Activated CD8-positive, alpha-beta memory T cell treated with anti-CD3 and anti-CD28 coated beads for 4 hours (primary cell): ENCODE measurements at regions not wholly inside any gene's neighbourhood (a gene's known extent, or its start where the extent isn't known, plus 50 kb on each side); places are given as distances from the start of the nearest gene placed in this dataset.
"Not testable (repeated sequence)": the region's sequence is repeated elsewhere in the genome, so short reads cannot be mapped to it uniquely, and the experiment has no call there.

Source experiments
- DNase-seq, 2 donors: peaks; one replicate each; pipeline ENCODE4 v3.0.0-alpha.2; 2020; ENCODE audit warnings: low read depth in 2 of 2

DNA sequence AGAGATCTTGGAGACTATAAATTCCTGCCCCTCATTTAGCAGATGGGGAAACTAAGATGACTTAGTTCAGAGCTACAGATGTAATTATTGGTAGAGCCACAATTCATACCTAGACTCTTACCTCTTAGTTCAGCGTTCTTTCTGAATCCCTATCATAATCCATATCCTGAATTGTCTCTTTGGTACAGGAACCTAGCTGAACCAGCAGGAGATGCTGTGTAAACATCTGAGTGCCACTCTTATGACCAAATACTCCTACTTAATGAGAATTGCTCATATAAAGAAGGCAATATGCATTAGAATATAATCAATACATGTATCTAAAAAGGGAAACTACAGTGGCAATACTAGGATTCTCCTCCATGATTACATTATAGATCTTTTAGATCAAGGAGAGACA lies 459.0 kb downstream of the SIPA1L2 start:
- DNase-seq: no peak

GRCh38 chr1:232169436-232169835 lies 460.5 kb downstream of the SIPA1L2 start:
- DNase-seq: no peak

GRCh38 chr1:232168508-232168907 lies 461.4 kb downstream of the SIPA1L2 start:
- DNase-seq: no peak

GRCh38 chr1:232166942-232167341 lies 463.0 kb downstream of the SIPA1L2 start:
- DNase-seq: no peak

- no peak for DNase-seq
Measured at GRCh38 chr1:232164078-232164963, 465.6 kb downstream of the SIPA1L2 start.

GRCh38 chr1:232163533-232163932 lies 466.4 kb downstream of the SIPA1L2 start:
- DNase-seq: no peak

GRCh38 chr1:232162001-232162400 lies 467.9 kb downstream of the SIPA1L2 start:
- no peak for DNase-seq

DNA sequence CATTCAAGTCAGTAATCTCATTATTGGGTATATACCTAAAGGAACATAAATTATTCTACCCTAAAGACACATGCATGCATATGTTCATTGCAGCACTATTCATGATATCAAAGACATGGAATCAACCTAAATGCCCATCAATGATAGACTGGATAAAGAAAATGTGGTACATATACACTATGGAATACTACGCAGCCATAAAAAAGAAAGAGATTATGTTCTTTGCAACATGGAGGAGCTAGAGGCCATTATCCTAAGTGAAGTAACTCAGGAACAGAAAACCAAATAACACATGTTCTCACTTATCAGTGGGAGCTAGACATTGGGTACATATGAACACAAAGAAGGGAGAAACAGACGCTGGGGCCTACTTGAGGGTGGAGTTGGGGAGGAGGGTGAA lies 471.4 kb downstream of the SIPA1L2 start:
- DNase-seq: not testable (repeated sequence)

- DNase-seq: not testable (repeated sequence)
Measured at GRCh38 chr1:232156070-232156469, 473.9 kb downstream of the SIPA1L2 start.

- DNase-seq: no peak
Measured at GRCh38 chr1:232153652-232154051, 476.3 kb downstream of the SIPA1L2 start.

- no peak for DNase-seq
Measured at GRCh38 chr1:232150770-232151548, 479.0 kb downstream of the SIPA1L2 start.

- no peak for DNase-seq
Measured at GRCh38 chr1:232149287-232150201, 480.4 kb downstream of the SIPA1L2 start.

- DNase-seq: no peak
Measured at GRCh38 chr1:232147215-232147614, 482.7 kb downstream of the SIPA1L2 start.

- no peak for DNase-seq
Measured at GRCh38 chr1:232146514-232146913, 483.4 kb downstream of the SIPA1L2 start.

GRCh38 chr1:232145768-232146167 lies 484.2 kb downstream of the SIPA1L2 start:
- DNase-seq: no peak

DNA sequence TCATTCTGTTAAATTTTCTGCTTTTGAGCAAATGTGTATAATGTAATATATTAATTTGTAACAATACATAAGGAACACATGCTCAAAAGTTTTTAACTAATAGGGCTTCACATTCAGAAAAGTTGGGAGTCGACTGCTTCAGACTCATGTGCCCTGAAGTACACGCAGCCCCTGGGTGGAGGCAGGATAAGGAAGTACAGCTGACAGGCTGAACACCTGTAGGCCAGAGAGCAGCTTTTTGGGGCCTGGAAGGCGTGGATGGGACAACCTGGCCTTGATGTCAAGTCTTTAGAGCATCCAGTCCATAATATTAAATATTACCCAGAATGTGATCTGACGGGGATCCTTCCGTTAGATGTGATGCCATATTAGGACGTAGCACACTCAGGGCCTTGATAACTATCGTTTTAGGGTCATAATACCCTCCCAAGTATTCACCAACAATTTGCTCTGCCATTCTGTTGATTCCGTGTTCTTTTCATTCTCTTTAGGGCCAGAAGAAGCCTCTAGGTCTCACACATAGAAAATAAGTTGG lies 485.2 kb downstream of the SIPA1L2 start:
- DNase-seq: no peak

DNA sequence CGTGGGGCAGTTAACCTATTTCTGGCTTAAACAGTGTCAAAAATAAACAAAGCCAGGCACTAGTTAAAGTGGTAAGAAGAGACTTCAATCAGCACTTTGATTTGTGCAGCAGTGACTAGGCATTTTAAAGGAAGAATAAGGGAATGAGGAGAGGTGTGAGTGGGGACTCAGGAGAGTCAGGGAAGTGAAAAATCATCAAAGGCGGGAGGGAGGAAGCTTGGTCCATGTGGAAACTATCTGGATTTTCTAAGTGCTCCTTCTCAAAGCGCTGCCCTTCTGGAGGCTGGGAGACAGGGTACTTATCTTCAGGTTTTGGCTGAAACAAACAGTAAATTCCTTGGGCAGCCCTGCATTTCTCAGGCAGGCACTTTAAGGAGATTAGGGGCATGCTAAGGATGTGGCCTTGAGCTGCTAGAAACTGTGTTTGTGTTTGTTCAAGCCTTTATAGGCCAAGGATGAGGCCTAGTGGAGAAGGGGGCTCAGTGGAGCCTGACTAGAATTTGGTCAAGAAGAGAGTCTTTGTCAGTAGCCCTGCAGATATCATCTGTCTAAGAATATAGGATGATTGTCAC lies 486.5 kb downstream of the SIPA1L2 start:
- DNase-seq: no peak

- no peak for DNase-seq
Measured at GRCh38 chr1:232142403-232143314, 487.3 kb downstream of the SIPA1L2 start.

DNA sequence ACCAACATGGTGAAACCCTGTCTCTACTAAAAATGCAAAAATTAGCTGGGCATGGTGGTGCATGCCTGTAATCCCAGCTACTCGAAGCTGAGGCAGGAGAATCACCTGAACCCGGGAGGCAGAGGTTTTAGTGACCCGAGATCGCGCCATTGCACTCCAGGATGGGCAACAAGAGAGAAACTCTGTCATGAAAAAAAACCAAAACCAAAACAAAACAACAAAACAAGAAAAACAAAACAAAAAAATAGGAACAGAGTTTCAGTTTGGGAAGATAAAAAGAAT lies 488.8 kb downstream of the SIPA1L2 start:
- not testable (repeated sequence) for DNase-seq

- DNase-seq: no peak
Measured at GRCh38 chr1:232140419-232141166, 489.3 kb downstream of the SIPA1L2 start.
